K562 (cell line): ENCODE measurements at regions not wholly inside any gene's neighbourhood (a gene's known extent, or its start where the extent isn't known, plus 50 kb on each side); places are given as distances from the start of the nearest gene placed in this dataset.

Experiments used
- ATF2 ChIP-seq: sonication (generic); formaldehyde crosslinking; IDR thresholded peaks from 2 replicates; pipeline ENCODE4 v1.8.1; 2022; ENCODE audit warnings: missing genetic modification reagents
- CHD4 ChIP-seq: fragments of 200-600 bp; sonication (generic); IDR thresholded peaks from 3 replicates; pipeline ENCODE4 v1.6.1; 2012; ENCODE audit warnings: low read depth, mild to moderate bottlenecking, mixed read lengths, low read length, inconsistent platforms; ENCODE audit not compliant: insufficient read depth, insufficient replicate concordance, poor library complexity, severe bottlenecking
- GABPB1 ChIP-seq: sonication (generic); formaldehyde crosslinking; IDR thresholded peaks from 2 replicates; pipeline ENCODE4 v1.8.0; 2022; ENCODE audit warnings: mild to moderate bottlenecking, missing genetic modification reagents
- KDM1A ChIP-seq, 2 experiments: fragments of 450-650 bp; IDR thresholded peaks; 2 replicates each; pipeline ENCODE4 v1.6.1; 2016; ENCODE audit warnings: mild to moderate bottlenecking in 2 of 2
- NR4A1 ChIP-seq, 2 experiments: fragments of 250-450 bp in 1 of 2; fragments of 450-650 bp in 1 of 2; sonication (Bioruptor Pico) in 1 of 2; IDR thresholded peaks; 2 replicates each; pipeline versions ENCODE4 v1.4.0 to v1.6.1; 2016 to 2020; ENCODE audit warnings: mild to moderate bottlenecking in 2 of 2, missing compliant biosample characterization in 1 of 2, missing genetic modification characterization in 1 of 2, moderate library complexity in 1 of 2
- TARDBP ChIP-seq: fragments of 450-650 bp; IDR thresholded peaks from 2 replicates; pipeline ENCODE4 v1.6.1; 2016
- TCF7L2 ChIP-seq: fragments of 150-350 bp; IDR thresholded peaks from 2 replicates; pipeline ENCODE4 v1.6.1; 2016; ENCODE audit warnings: low read depth, mild to moderate bottlenecking, low read length, moderate library complexity
- ZNF277 ChIP-seq: fragments of 250-450 bp; sonication (Bioruptor Pico); IDR thresholded peaks from 2 replicates; pipeline ENCODE4 v1.8.0; 2022; ENCODE audit warnings: inconsistent platforms, mild to moderate bottlenecking, moderate library complexity, borderline replicate concordance
- ZZZ3 ChIP-seq: fragments of 450-650 bp; IDR thresholded peaks from 2 replicates; pipeline ENCODE4 v1.6.1; 2016; ENCODE audit warnings: antibody characterized with exemption, mild to moderate bottlenecking, moderate library complexity
- TF ChIP-seq, protein P1 (sequence below), 3 experiments: IDR thresholded peaks in 2 of 3; conservative IDR thresholded peaks in 1 of 3; 2 replicates each; pipeline ENCODE4 v1.5.1; 2011 to 2012; ENCODE audit warnings: low read length in 3 of 3, mild to moderate bottlenecking in 3 of 3, control low read depth in 2 of 3, improper control_type of control experiment in 1 of 3, inconsistent platforms in 1 of 3, low read depth in 1 of 3, mixed read lengths in 1 of 3, moderate library complexity in 1 of 3; ENCODE audit not compliant: insufficient read depth in 2 of 3

GRCh38 chr20:17823409-17824144 is 123.8 kb downstream of the BANF2 start:
- TF ChIP-seq ATF2 (CRISPR knock-in tag) (no peak), TARDBP (no peak), ZNF277 (CRISPR knock-in tag) (no peak), TCF7L2 (no peak), CHD4 (no peak), KDM1A (IDR thresholded peaks at IDR 0.05) (no peak), ZZZ3 (no peak), NR4A1 (CRISPR knock-in tag; IDR thresholded peaks at IDR 0.05) (no peak), NR4A1 (tag; IDR thresholded peaks at IDR 0.05) (no peak), GABPB1 (no peak)
- TF ChIP-seq, protein P1, sequence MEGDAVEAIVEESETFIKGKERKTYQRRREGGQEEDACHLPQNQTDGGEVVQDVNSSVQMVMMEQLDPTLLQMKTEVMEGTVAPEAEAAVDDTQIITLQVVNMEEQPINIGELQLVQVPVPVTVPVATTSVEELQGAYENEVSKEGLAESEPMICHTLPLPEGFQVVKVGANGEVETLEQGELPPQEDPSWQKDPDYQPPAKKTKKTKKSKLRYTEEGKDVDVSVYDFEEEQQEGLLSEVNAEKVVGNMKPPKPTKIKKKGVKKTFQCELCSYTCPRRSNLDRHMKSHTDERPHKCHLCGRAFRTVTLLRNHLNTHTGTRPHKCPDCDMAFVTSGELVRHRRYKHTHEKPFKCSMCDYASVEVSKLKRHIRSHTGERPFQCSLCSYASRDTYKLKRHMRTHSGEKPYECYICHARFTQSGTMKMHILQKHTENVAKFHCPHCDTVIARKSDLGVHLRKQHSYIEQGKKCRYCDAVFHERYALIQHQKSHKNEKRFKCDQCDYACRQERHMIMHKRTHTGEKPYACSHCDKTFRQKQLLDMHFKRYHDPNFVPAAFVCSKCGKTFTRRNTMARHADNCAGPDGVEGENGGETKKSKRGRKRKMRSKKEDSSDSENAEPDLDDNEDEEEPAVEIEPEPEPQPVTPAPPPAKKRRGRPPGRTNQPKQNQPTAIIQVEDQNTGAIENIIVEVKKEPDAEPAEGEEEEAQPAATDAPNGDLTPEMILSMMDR (IDR thresholded peaks at IDR 0.05 in 2 of 3, conservative IDR thresholded peaks at IDR 0.05 in 1 of 3; ENCODE audit: insufficient read depth in 2 of 3, low read depth in 1 of 3, low read length in 3 of 3) = no peak
